ENCODE measurements at regions not wholly inside any gene's neighbourhood (a gene's known extent, or its start where the extent isn't known, plus 50 kb on each side); places are given as distances from the start of the nearest gene placed in this dataset.
"Not testable (repeated sequence)": the region's sequence is repeated elsewhere in the genome, so short reads cannot be mapped to it uniquely, and the experiment has no call there.

- no peak for DNase-seq (ENCODE audit: low read depth in 4 of 4, low spot score in 3 of 4)
These were observed 110.9 kb upstream of the CDC14C start for GRCh38 chr7:48813472-48813871.

- DNase-seq (ENCODE audit: low read depth in 4 of 4, low spot score in 3 of 4): no peak
These were observed 102.2 kb upstream of the CDC14C start for GRCh38 chr7:48822138-48822537.

GRCh38 chr7:48832303-48832845 lies 92.0 kb upstream of the CDC14C start:
- no peak for DNase-seq (ENCODE audit: low read depth in 4 of 4, low spot score in 3 of 4)

GRCh38 chr7:48837266-48837665 lies 87.1 kb upstream of the CDC14C start:
- DNase-seq (ENCODE audit: low read depth in 4 of 4, low spot score in 3 of 4): no peak

GRCh38 chr7:48839108-48839507 lies 85.2 kb upstream of the CDC14C start:
- DNase-seq (ENCODE audit: low read depth in 4 of 4, low spot score in 3 of 4): no peak

- no peak for DNase-seq (ENCODE audit: low read depth in 4 of 4, low spot score in 3 of 4)
These were observed 82.6 kb upstream of the CDC14C start for GRCh38 chr7:48841739-48842138.

- DNase-seq (ENCODE audit: low read depth in 4 of 4, low spot score in 3 of 4): peak in 1 of 4 donors; percentile 4
These were observed 76.4 kb upstream of the CDC14C start for GRCh38 chr7:48847917-48848316.

- not testable (repeated sequence) for DNase-seq (ENCODE audit: low read depth in 4 of 4, low spot score in 3 of 4)
These were observed 63.9 kb upstream of the CDC14C start for GRCh38 chr7:48860447-48860846.

GRCh38 chr7:48868916-48869315 lies 55.4 kb upstream of the CDC14C start:
- DNase-seq (ENCODE audit: low read depth in 4 of 4, low spot score in 3 of 4): no peak

GRCh38 chr7:48872548-48872947 lies 51.8 kb upstream of the CDC14C start:
- DNase-seq (ENCODE audit: low read depth in 4 of 4, low spot score in 3 of 4): no peak
